DOHH2 (cell line): ENCODE measurements at regions not wholly inside any gene's neighbourhood (a gene's known extent, or its start where the extent isn't known, plus 50 kb on each side); places are given as distances from the start of the nearest gene placed in this dataset.

Source experiments
- EZH2phosphoT487 ChIP-seq: fragments of 200-600 bp; sonication (generic); IDR thresholded peaks from 2 replicates; pipeline ENCODE4 v1.6.1; 2017; ENCODE audit warnings: borderline replicate concordance, mild to moderate bottlenecking, antibody characterized with exemption, low read length, moderate library complexity, mixed read lengths
- TF ChIP-seq, protein P1 (sequence below): fragments of 200-600 bp; sonication (generic); IDR thresholded peaks from one replicate; pipeline ENCODE4 v1.5.1; 2014; ENCODE audit warnings: antibody characterized with exemption, mild to moderate bottlenecking, low read depth, low read length; ENCODE audit not compliant: poor library complexity, severe bottlenecking

DNA sequence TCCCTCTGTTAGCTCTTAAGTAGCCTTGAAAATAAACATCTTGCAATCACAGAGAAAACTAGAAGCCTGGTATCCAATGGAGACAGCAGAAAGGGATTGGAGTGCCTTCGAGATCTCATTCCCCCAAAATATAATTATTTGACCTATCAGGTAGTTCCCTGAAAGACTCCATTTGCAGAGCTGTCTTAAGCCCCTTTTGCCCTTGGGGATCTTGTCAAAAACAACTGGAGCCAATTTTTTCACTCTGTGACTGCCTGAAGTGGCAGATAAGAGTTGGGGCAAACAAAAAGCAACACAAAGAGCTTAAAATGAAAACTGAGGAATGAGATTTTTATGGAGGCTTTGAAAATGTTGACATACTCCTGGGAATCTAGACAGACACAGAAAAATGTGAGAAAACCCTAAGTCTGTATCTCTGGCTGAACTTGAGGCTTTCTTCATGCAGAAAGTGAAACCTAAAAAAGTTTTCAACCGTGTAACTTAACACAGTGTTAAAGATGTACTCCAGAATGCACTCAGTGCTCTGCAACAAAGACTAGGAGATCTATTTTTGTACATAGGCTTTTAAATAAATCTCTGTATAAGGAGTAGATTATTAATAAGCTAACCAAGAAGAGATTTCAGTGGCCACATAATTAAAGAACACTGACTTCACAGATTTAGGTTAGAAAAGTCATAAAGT is 971.1 kb upstream of the MAN1A1 start:
- TF ChIP-seq, protein P1, sequence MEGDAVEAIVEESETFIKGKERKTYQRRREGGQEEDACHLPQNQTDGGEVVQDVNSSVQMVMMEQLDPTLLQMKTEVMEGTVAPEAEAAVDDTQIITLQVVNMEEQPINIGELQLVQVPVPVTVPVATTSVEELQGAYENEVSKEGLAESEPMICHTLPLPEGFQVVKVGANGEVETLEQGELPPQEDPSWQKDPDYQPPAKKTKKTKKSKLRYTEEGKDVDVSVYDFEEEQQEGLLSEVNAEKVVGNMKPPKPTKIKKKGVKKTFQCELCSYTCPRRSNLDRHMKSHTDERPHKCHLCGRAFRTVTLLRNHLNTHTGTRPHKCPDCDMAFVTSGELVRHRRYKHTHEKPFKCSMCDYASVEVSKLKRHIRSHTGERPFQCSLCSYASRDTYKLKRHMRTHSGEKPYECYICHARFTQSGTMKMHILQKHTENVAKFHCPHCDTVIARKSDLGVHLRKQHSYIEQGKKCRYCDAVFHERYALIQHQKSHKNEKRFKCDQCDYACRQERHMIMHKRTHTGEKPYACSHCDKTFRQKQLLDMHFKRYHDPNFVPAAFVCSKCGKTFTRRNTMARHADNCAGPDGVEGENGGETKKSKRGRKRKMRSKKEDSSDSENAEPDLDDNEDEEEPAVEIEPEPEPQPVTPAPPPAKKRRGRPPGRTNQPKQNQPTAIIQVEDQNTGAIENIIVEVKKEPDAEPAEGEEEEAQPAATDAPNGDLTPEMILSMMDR, result no peak
- no peak for TF ChIP-seq EZH2phosphoT487
